22Rv1 (cell line): ENCODE measurements at regions not wholly inside any gene's neighbourhood (a gene's known extent, or its start where the extent isn't known, plus 50 kb on each side); places are given as distances from the start of the nearest gene placed in this dataset.

Source experiments
- CTCF ChIP-seq: fragments of 450-650 bp; IDR thresholded peaks from 2 replicates; pipeline ENCODE4 v1.5.1; 2017; ENCODE audit warnings: mild to moderate bottlenecking
- ZFX ChIP-seq: fragments of 450-650 bp; IDR thresholded peaks from 2 replicates; pipeline ENCODE4 v1.6.1; 2017; ENCODE audit warnings: antibody characterized with exemption, borderline replicate concordance

- no peak for TF ChIP-seq CTCF
- TF ChIP-seq ZFX = no peak
These were observed 497.9 kb downstream of the IGSF11 start for GRCh38 chr3:118536764-118537163.
